ENCODE measurements at regions not wholly inside any gene's neighbourhood (a gene's known extent, or its start where the extent isn't known, plus 50 kb on each side); places are given as distances from the start of the nearest gene placed in this dataset.

DNA sequence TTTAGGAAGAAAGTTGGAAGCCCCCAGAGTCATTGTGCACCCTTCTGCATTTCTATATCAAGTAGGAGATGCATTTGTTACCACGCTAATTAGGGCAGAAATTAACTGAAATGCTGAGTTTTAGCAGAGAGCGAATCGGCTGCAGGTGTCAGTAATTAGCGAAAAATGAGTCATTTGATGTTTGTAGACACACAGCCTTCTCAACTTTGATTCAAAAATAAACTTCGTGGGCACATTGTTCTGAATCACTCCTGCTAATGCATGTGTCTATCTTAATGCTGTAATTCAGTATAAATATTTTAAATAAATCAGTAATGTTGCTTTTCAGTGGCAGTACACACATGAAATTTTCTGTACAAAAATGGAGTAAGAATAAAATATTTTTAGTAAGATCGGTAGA is 109.5 kb upstream of the CARD11 start:
- H2AK9ac ChIP-seq (replicated peaks; ENCODE audit: low read depth, low read length, poor library complexity) = no peak overlapping the region
- WGBS, 2 experiments (ENCODE audit: extremely low coverage in 2 of 2, insufficient read length in 1 of 2) = no CpG with 5 or more reads among the region's 6 CpGs
- H3K4me3 ChIP-seq (ENCODE audit: insufficient read depth, low read depth, low read length) = no peak overlapping the region
- no peak overlapping the region for H2BK15ac ChIP-seq (ENCODE audit: low read depth, low read length)
- H4K91ac ChIP-seq (ENCODE audit: insufficient read depth, low read depth, low read length) = no peak overlapping the region
- no TSS peak for BruUV-seq (replicated peaks)
- no peak overlapping the region for H3K23ac ChIP-seq (ENCODE audit: low read depth, low read length)
- no peak overlapping the region for H2BK120ac ChIP-seq (ENCODE audit: low read depth, low read length)
- H3K18ac ChIP-seq (ENCODE audit: low read depth, low read length) = no peak overlapping the region
- H3K4me2 ChIP-seq (ENCODE audit: low read depth, low read length) = no peak overlapping the region
- peaks cover 7% of the 10 kb centered on the region; the same call in 1 of the 2 replicates for H3K27me3 ChIP-seq (ENCODE audit: control insufficient read depth, insufficient read depth, low read length)
- H2BK5ac ChIP-seq (ENCODE audit: low read depth, low read length, poor library complexity, severe bottlenecking) = no peak overlapping the region
- H3K9me3 ChIP-seq (ENCODE audit: control insufficient read depth, insufficient read depth, low read length) = no peaks in the 10 kb centered on the region
- in situ Hi-C loops (cut with MboI; ENCODE audit: low sequenced_read_pairs) (loop anchor here (10.0 to 25.0 kb wide), 2 partner anchors 268 to 466 kb away; partner anchors contain the start of gene AMZ1), dilution Hi-C loops (cut with HindIII; ENCODE audit: low sequenced_read_pairs, unreplicated experiment) (no loop called here), intact Hi-C loops (cut with micrococcal nuclease) (loop anchor here (10.0 kb wide), 1 partner anchor 678 kb away; the partner anchor contains the start of gene GRIFIN)
- TF ChIP-seq, protein P1, sequence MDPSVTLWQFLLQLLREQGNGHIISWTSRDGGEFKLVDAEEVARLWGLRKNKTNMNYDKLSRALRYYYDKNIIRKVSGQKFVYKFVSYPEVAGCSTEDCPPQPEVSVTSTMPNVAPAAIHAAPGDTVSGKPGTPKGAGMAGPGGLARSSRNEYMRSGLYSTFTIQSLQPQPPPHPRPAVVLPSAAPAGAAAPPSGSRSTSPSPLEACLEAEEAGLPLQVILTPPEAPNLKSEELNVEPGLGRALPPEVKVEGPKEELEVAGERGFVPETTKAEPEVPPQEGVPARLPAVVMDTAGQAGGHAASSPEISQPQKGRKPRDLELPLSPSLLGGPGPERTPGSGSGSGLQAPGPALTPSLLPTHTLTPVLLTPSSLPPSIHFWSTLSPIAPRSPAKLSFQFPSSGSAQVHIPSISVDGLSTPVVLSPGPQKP (IDR thresholded peaks at IDR 0.05; ENCODE audit: borderline replicate concordance, low read depth, low read length) = no peak
- TF ChIP-seq MAFK (IDR thresholded peaks at IDR 0.05; ENCODE audit: low read depth, low read length) = no peak
- TF ChIP-seq NFE2L2 (IDR thresholded peaks at IDR 0.05; ENCODE audit: low read depth, low read length) = no peak
- TF ChIP-seq RCOR1 (IDR thresholded peaks at IDR 0.05; ENCODE audit: insufficient replicate concordance, low read length) = no peak
- TF ChIP-seq CHD1 (IDR thresholded peaks at IDR 0.05; ENCODE audit: low read depth, low read length) = no peak
- TF ChIP-seq MAZ (IDR thresholded peaks at IDR 0.05; ENCODE audit: borderline replicate concordance, low read depth, low read length) = no peak
- TF ChIP-seq BHLHE40 (IDR thresholded peaks at IDR 0.05; ENCODE audit: low read depth, low read length) = no peak
- TF ChIP-seq, protein P2, sequence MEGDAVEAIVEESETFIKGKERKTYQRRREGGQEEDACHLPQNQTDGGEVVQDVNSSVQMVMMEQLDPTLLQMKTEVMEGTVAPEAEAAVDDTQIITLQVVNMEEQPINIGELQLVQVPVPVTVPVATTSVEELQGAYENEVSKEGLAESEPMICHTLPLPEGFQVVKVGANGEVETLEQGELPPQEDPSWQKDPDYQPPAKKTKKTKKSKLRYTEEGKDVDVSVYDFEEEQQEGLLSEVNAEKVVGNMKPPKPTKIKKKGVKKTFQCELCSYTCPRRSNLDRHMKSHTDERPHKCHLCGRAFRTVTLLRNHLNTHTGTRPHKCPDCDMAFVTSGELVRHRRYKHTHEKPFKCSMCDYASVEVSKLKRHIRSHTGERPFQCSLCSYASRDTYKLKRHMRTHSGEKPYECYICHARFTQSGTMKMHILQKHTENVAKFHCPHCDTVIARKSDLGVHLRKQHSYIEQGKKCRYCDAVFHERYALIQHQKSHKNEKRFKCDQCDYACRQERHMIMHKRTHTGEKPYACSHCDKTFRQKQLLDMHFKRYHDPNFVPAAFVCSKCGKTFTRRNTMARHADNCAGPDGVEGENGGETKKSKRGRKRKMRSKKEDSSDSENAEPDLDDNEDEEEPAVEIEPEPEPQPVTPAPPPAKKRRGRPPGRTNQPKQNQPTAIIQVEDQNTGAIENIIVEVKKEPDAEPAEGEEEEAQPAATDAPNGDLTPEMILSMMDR (conservative IDR thresholded peaks at IDR 0.05; ENCODE audit: low read depth, low read length) = no peak
- TF ChIP-seq POLR2A (IDR thresholded peaks at IDR 0.05; ENCODE audit: low read depth, low read length) = no peak
- TF ChIP-seq FOS (IDR thresholded peaks at IDR 0.05; ENCODE audit: low read depth, low read length) = no peak
- no peak overlapping the region for H3K56ac ChIP-seq (ENCODE audit: extremely low read depth, insufficient read depth, low read length)
- no peaks in the 10 kb centered on the region for H3K9me1 ChIP-seq (ENCODE audit: insufficient read depth, low read length)
- H3K27ac ChIP-seq (ENCODE audit: insufficient read depth, low read length) = no peak overlapping the region
- DNase-seq (no peak), ATAC-seq (ENCODE audit: low read depth) (no peak)
- H3K79me1 ChIP-seq (ENCODE audit: low read depth in 1 of 2, low read length in 2 of 2) = no peaks in the 10 kb centered on the region
- H3K4ac ChIP-seq (ENCODE audit: low read depth, low read length) = no peak overlapping the region
- H4K20me1 ChIP-seq (ENCODE audit: insufficient read depth, low read length) = no peaks in the 10 kb centered on the region
- no peaks in the 10 kb centered on the region for H3K36me3 ChIP-seq (ENCODE audit: control insufficient read depth, insufficient read depth, low read length)
- no peak overlapping the region for H2AFZ ChIP-seq (replicated peaks; ENCODE audit: low read length, poor library complexity)
- no peaks in the 10 kb centered on the region for H3K4me1 ChIP-seq (ENCODE audit: control insufficient read depth, insufficient read depth, low read length)
- H2BK20ac ChIP-seq (ENCODE audit: low read depth, low read length) = no peak overlapping the region
- H3K14ac ChIP-seq (replicated peaks; ENCODE audit: low read depth, low read length) = no peak overlapping the region
- ChIA-PET CTCF (no interaction called here), POLR2A (ENCODE audit: unreplicated experiment) (no interaction called here)
- H2AK5ac ChIP-seq (ENCODE audit: low read depth, low read length) = no peak overlapping the region
- no peak overlapping the region for H3K9ac ChIP-seq (ENCODE audit: low read depth, low read length)
- no peak overlapping the region for H4K8ac ChIP-seq (ENCODE audit: low read depth in 2 of 2, low read length in 2 of 2)
- no peak overlapping the region for H4K5ac ChIP-seq (ENCODE audit: low read depth, low read length)
